Transverse colon (tissue), 4 donors: ENCODE measurements at regions not wholly inside any gene's neighbourhood (a gene's known extent, or its start where the extent isn't known, plus 50 kb on each side); places are given as distances from the start of the nearest gene placed in this dataset.

Experiments used
- DNase-seq: peaks from one replicate; pipeline ENCODE4 v3.0.0-alpha.2; 2019
- H3K27ac ChIP-seq, 4 donors: fragments of 200-600 bp; sonication (generic); 2 replicates each; pipeline ENCODE4 v1.5.1; 2016 to 2018; ENCODE audit warnings: inconsistent platforms in 4 of 4
- H3K27me3 ChIP-seq: fragments of 200-600 bp; sonication (generic); 2 replicates; pipeline ENCODE4 v1.5.1; 2017; ENCODE audit warnings: inconsistent platforms
- H3K36me3 ChIP-seq, 4 donors: fragments of 200-600 bp; sonication (generic); 2 replicates each; pipeline ENCODE4 v1.5.1; 2017 to 2019; ENCODE audit warnings: inconsistent platforms in 4 of 4
- H3K4me1 ChIP-seq, 4 donors: fragments of 200-600 bp; sonication (generic); 2 replicates each; pipeline ENCODE4 v1.5.1; 2017 to 2020; ENCODE audit warnings: inconsistent platforms in 4 of 4
- H3K4me3 ChIP-seq, 4 donors: fragments of 200-600 bp; sonication (generic); 1 replicate in 1 of 4; 2 replicates in 3 of 4; pipeline versions ENCODE4 v1.5.1 to v1.6.1; 2017 to 2019; ENCODE audit warnings: inconsistent platforms in 4 of 4
- H3K9me3 ChIP-seq, 2 donors: fragments of 200-600 bp; sonication (generic); 2 replicates each; pipeline ENCODE4 v1.5.1; 2017 to 2019; ENCODE audit warnings: inconsistent platforms in 2 of 2
- EP300 ChIP-seq: sonication (generic); formaldehyde crosslinking; IDR thresholded peaks from one replicate; pipeline ENCODE4 v1.6.1; 2017; ENCODE audit warnings: antibody characterized with exemption, low read depth
- POLR2A ChIP-seq: fragments of 450-650 bp; IDR thresholded peaks from one replicate; pipeline ENCODE4 v1.6.1; 2016; ENCODE audit warnings: antibody characterized with exemption, mild to moderate bottlenecking, moderate library complexity
- POLR2AphosphoS5 ChIP-seq, 3 donors: sonication (generic); formaldehyde crosslinking; IDR thresholded peaks; one replicate each; pipeline ENCODE4 v1.6.1; 2016; ENCODE audit warnings: antibody characterized with exemption in 3 of 3
- WGBS, 2 donors: methylation state at CpG; one replicate each; pipeline ENCODE4 v1.1.5; 2018; ENCODE audit warnings: low coverage in 1 of 2; 5-methylcytosine and 5-hydroxymethylcytosine counted together
- in situ Hi-C, 4 donors: fragments of 200-750 bp; cut with MboI; loops; one replicate each; pipeline versions ENCODE4 v1.15.0 to v1.15.1; 2017; ENCODE audit warnings: low sequenced_read_pairs in 3 of 4, low pct_ligation_motif_present in 1 of 4, low pct_unique_long_range_greater_than_20kb in 1 of 4
- intact Hi-C: fragments of 100-400 bp; cut with DNase I; formaldehyde crosslinking; loops from one replicate; pipeline ENCODE4 v1.15.1; 2023; ENCODE audit warnings: low total_unique reads
- TF ChIP-seq, protein P1 (sequence below), 5 experiments: fragments of 200-600 bp in 3 of 5; fragments of 450-650 bp in 2 of 5; sonication (generic) in 3 of 5; IDR thresholded peaks; 1 replicate in 2 of 5; 2 replicates in 3 of 5; pipeline ENCODE4 v1.5.1; 2016 to 2017; ENCODE audit warnings: antibody characterized with exemption in 5 of 5, inconsistent platforms in 3 of 5, mild to moderate bottlenecking in 2 of 5, moderate library complexity in 1 of 5

- no peaks in the 10 kb centered on the region for H3K27me3 ChIP-seq
- no peak overlapping the region for H3K4me3 ChIP-seq
- H3K9me3 ChIP-seq: no peaks in the 10 kb centered on the region
- H3K36me3 ChIP-seq: no peaks in the 10 kb centered on the region
- no peak overlapping the region for H3K27ac ChIP-seq
- in situ Hi-C loops (no loop called here), intact Hi-C loops (no loop called here)
- TF ChIP-seq EP300: no peak
- no peak for TF ChIP-seq POLR2A
- TF ChIP-seq, protein P1, sequence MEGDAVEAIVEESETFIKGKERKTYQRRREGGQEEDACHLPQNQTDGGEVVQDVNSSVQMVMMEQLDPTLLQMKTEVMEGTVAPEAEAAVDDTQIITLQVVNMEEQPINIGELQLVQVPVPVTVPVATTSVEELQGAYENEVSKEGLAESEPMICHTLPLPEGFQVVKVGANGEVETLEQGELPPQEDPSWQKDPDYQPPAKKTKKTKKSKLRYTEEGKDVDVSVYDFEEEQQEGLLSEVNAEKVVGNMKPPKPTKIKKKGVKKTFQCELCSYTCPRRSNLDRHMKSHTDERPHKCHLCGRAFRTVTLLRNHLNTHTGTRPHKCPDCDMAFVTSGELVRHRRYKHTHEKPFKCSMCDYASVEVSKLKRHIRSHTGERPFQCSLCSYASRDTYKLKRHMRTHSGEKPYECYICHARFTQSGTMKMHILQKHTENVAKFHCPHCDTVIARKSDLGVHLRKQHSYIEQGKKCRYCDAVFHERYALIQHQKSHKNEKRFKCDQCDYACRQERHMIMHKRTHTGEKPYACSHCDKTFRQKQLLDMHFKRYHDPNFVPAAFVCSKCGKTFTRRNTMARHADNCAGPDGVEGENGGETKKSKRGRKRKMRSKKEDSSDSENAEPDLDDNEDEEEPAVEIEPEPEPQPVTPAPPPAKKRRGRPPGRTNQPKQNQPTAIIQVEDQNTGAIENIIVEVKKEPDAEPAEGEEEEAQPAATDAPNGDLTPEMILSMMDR (IDR thresholded peaks at IDR 0.05): no peak
- TF ChIP-seq POLR2AphosphoS5 (IDR thresholded peaks at IDR 0.05): no peak
- no peaks in the 10 kb centered on the region for H3K4me1 ChIP-seq
- WGBS, 2 donors: 60 to 78% methylated on average over 1 to 2 of the region's 2 CpGs
- DNase-seq: no peak
Observed at GRCh38 chr2:163491850-163492249, 244.0 kb downstream of the FIGN start.

DNA sequence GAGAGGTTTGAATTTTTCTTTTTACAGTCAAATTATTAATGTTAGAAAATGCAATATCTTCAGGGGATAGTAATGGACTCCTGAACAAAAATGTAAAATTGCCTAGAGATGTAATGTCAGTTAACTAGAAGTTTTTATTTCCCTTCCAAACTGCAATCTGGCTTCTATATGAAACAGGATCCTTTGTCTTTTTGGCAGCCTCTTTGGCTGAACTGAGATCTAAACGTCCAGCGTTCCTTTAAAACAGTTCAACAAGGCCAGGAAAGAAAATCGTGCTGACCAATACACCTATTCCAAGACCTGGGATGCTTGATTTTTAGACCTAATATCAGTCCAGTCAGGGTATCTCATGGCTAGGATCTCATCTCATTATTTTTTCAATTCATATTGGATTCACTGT is 245.5 kb downstream of the FIGN start:
- H3K36me3 ChIP-seq: no peaks in the 10 kb centered on the region
- H3K27ac ChIP-seq: no peak overlapping the region
- H3K4me1 ChIP-seq: no peaks in the 10 kb centered on the region
- in situ Hi-C loops (no loop called here), intact Hi-C loops (no loop called here)
- H3K27me3 ChIP-seq: no peaks in the 10 kb centered on the region
- no peaks in the 10 kb centered on the region for H3K9me3 ChIP-seq
- no peak for DNase-seq
- TF ChIP-seq, protein P1 (IDR thresholded peaks at IDR 0.05): no peak
- no peak for TF ChIP-seq POLR2A
- no peak for TF ChIP-seq EP300
- TF ChIP-seq POLR2AphosphoS5 (IDR thresholded peaks at IDR 0.05): no peak
- WGBS, 2 donors: 65 to 76% methylated on average over 3 of the region's 3 CpGs
- H3K4me3 ChIP-seq: no peak overlapping the region

GRCh38 chr2:163481515-163481914 is 254.3 kb downstream of the FIGN start:
- no peak for DNase-seq
- TF ChIP-seq POLR2A (no peak), EP300 (no peak), POLR2AphosphoS5 (IDR thresholded peaks at IDR 0.05) (no peak)
- TF ChIP-seq, protein P1 (IDR thresholded peaks at IDR 0.05): no peak
- Histone ChIP-seq H3K36me3 (no peaks in the 10 kb centered on the region), H3K9me3 (no peaks in the 10 kb centered on the region), H3K27me3 (no peaks in the 10 kb centered on the region), H3K27ac (no peak overlapping the region), H3K4me3 (no peak overlapping the region), H3K4me1 (no peaks in the 10 kb centered on the region)
- intact Hi-C loops (no loop called here), in situ Hi-C loops (no loop called here)

- in situ Hi-C loops (no loop called here), intact Hi-C loops (no loop called here)
- no peak overlapping the region for H3K4me3 ChIP-seq
- no peak for DNase-seq
- no peak for TF ChIP-seq POLR2A
- TF ChIP-seq EP300: no peak
- WGBS, 2 donors: 77 to 83% methylated on average over 1 to 9 of the region's 9 CpGs
- no peak overlapping the region for H3K27ac ChIP-seq
- no peaks in the 10 kb centered on the region for H3K9me3 ChIP-seq
- H3K27me3 ChIP-seq: no peaks in the 10 kb centered on the region
- H3K4me1 ChIP-seq: no peaks in the 10 kb centered on the region
- no peaks in the 10 kb centered on the region for H3K36me3 ChIP-seq
Observed at GRCh38 chr2:163479599-163479998, 256.2 kb downstream of the FIGN start.

DNA sequence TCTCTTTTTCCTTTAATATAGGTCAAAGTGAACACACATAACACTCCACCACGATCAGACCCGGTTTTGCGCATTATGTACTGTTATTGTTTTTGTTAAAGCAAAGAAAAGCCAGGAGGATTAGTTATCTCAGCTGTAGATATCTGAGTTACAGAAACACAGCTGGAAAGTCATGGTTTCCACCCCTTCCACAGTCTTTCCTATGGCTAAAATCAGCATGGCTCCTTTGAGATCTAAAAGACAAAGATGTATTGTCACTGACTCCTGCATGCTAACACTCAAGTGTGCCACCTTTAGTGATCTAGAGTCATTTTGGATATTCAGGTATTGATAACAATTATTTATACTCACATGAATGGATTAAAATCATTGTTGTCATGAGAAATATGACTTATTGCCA is 260.0 kb downstream of the FIGN start:
- no peaks in the 10 kb centered on the region for H3K36me3 ChIP-seq
- intact Hi-C loops (no loop called here), in situ Hi-C loops (no loop called here)
- H3K9me3 ChIP-seq: no peaks in the 10 kb centered on the region
- no peaks in the 10 kb centered on the region for H3K27me3 ChIP-seq
- TF ChIP-seq POLR2AphosphoS5 (IDR thresholded peaks at IDR 0.05): no peak
- TF ChIP-seq, protein P1 (IDR thresholded peaks at IDR 0.05): no peak
- H3K27ac ChIP-seq: no peak overlapping the region
- no peaks in the 10 kb centered on the region for H3K4me1 ChIP-seq
- 34 to 78% methylated on average over 3 of the region's 3 CpGs for WGBS, 2 donors
- no peak for DNase-seq
- no peak overlapping the region for H3K4me3 ChIP-seq
